K562 (cell line): ENCODE measurements at regions not wholly inside any gene's neighbourhood (a gene's known extent, or its start where the extent isn't known, plus 50 kb on each side); places are given as distances from the start of the nearest gene placed in this dataset.

Experiments
- ATAC-seq: fragments of 200-7000 bp; cut with Tn5 transposase; 3 replicates; pipeline ENCODE4 v1.9.1; 2020; ENCODE audit warnings: moderate library complexity
- BruUV-seq: library from RNA; stranded (reverse); fragments of 400-500 nt; replicated peaks from 2 replicates; lab custom pipeline; 2021; lab: Mats Ljungman, UMichigan
- CTCF ChIA-PET: fragments of 300-600 bp; formaldehyde crosslinking; extraction: SDS; loops from one replicate; lab custom pipeline; 2021; ENCODE audit warnings: low intra/inter-chr PET ratio; lab: Yijun Ruan, JAX
- POLR2A ChIA-PET: fragments of 300-600, 350-650 bp; sonication (Branson Sonifier 250); formaldehyde crosslinking; extraction: SDS; loops from one replicate; lab custom pipeline; 2021; ENCODE audit warnings: antibody characterized with exemption, inconsistent platforms; lab: Yijun Ruan, JAX
- DNase-seq, 4 experiments: peaks; one replicate each; pipeline versions ENCODE4 v3.0.0 to v3.0.0-alpha.2; 2011 to 2018; ENCODE audit warnings: low spot score in 3 of 4, mixed read lengths in 3 of 4; ENCODE audit errors: extremely low read depth in 1 of 4
- FAIRE-seq: peaks from 2 replicates; lab custom pipeline; 2011; peaks lifted over from hg19 to GRCh38; lab: Jason Lieb, UNC
- H2AFZ ChIP-seq: 2 replicates; pipeline ENCODE4 v1.6.0; 2011; ENCODE audit warnings: low read depth, low read length, control low read depth, inconsistent platforms
- H3K27ac ChIP-seq: fragments of 200-600 bp; 3 replicates; pipeline ENCODE4 v1.8.0; 2011; ENCODE audit warnings: low read depth, mild to moderate bottlenecking, control low read depth, inconsistent platforms, low read length, moderate library complexity, mixed read lengths; ENCODE audit errors: extremely low read depth
- H3K27me3 ChIP-seq, 2 experiments: fragments of 300-600 bp in 1 of 2; 2 replicates in 1 of 2; 3 replicates in 1 of 2; pipeline versions ENCODE4 v1.6.0 to v1.8.0; 2011; ENCODE audit warnings: inconsistent platforms in 2 of 2, low read length in 2 of 2, mild to moderate bottlenecking in 1 of 2, mixed read lengths in 1 of 2, moderate library complexity in 1 of 2; ENCODE audit not compliant: control insufficient read depth in 2 of 2, insufficient read depth in 2 of 2
- H3K36me3 ChIP-seq: fragments of 300-600 bp; 3 replicates; pipeline ENCODE4 v1.8.0; 2011; ENCODE audit warnings: mild to moderate bottlenecking, low read length, inconsistent platforms; ENCODE audit not compliant: control insufficient read depth, insufficient read depth
- H3K4me1 ChIP-seq, 2 experiments: fragments of 200-600 bp in 1 of 2; replicated peaks in 1 of 2; 2 replicates in 1 of 2; 3 replicates in 1 of 2; pipeline versions ENCODE4 v1.5.1 to v1.8.0; 2011; ENCODE audit warnings: inconsistent platforms in 2 of 2, low read length in 2 of 2, mild to moderate bottlenecking in 1 of 2, mixed read lengths in 1 of 2, moderate library complexity in 1 of 2; ENCODE audit not compliant: control insufficient read depth in 2 of 2, insufficient read depth in 2 of 2
- H3K4me2 ChIP-seq: 2 replicates; pipeline ENCODE4 v1.6.1; 2011; ENCODE audit warnings: low read length, control low read depth, inconsistent platforms, mixed read lengths; ENCODE audit not compliant: insufficient read depth
- H3K4me3 ChIP-seq: fragments of 200-600 bp; sonication (generic), shearing (Covaris generic); 2 replicates; pipeline ENCODE4 v1.5.1; 2016; ENCODE audit warnings: control low read depth, inconsistent platforms
- H3K79me2 ChIP-seq: fragments of 200-600 bp; 3 replicates; pipeline ENCODE4 v1.8.0; 2011; ENCODE audit warnings: low read length, inconsistent platforms; ENCODE audit not compliant: control insufficient read depth, insufficient read depth
- H3K9ac ChIP-seq, 2 experiments: 2 replicates each; pipeline versions ENCODE4 v1.6.0 to v1.6.1; 2011; ENCODE audit warnings: low read depth in 2 of 2, low read length in 2 of 2, control low read depth in 1 of 2, inconsistent platforms in 1 of 2, mild to moderate bottlenecking in 1 of 2, mixed read lengths in 1 of 2; ENCODE audit not compliant: insufficient read depth in 1 of 2
- H3K9me1 ChIP-seq: one replicate; pipeline ENCODE4 v1.6.0; 2011; ENCODE audit warnings: inconsistent platforms, mild to moderate bottlenecking, low read length, moderate library complexity; ENCODE audit not compliant: control insufficient read depth, insufficient read depth
- H3K9me3 ChIP-seq: replicated peaks from 2 replicates; pipeline ENCODE4 v1.5.1; 2011; ENCODE audit warnings: low read depth, low read length, inconsistent platforms; ENCODE audit not compliant: control insufficient read depth, insufficient read depth
- H4K20me1 ChIP-seq: replicated peaks from 2 replicates; pipeline ENCODE4 v1.6.1; 2011; ENCODE audit warnings: low read length, inconsistent platforms, mixed read lengths; ENCODE audit not compliant: control insufficient read depth, insufficient read depth
- CBX5 ChIP-seq: IDR thresholded peaks from 2 replicates; pipeline ENCODE4 v1.6.1; 2014; ENCODE audit warnings: low read depth, borderline replicate concordance
- DEAF1 ChIP-seq: fragments of 450-650 bp; formaldehyde crosslinking; IDR thresholded peaks from 2 replicates; pipeline ENCODE4 v1.4.0; 2020; ENCODE audit warnings: mild to moderate bottlenecking, moderate library complexity
- E4F1 ChIP-seq: fragments of 250-450 bp; sonication (Bioruptor Pico); IDR thresholded peaks from 2 replicates; pipeline ENCODE4 v1.5.0; 2021; ENCODE audit warnings: mild to moderate bottlenecking, borderline replicate concordance
- LCOR ChIP-seq: sonication (generic); formaldehyde crosslinking; IDR thresholded peaks from 2 replicates; pipeline ENCODE4 v1.8.0; 2022; ENCODE audit warnings: mild to moderate bottlenecking, missing genetic modification reagents
- POLR2H ChIP-seq: IDR thresholded peaks from 2 replicates; pipeline ENCODE4 v1.6.1; 2016; ENCODE audit warnings: missing genetic modification characterization, low read depth, mild to moderate bottlenecking, control low read depth, missing compliant biosample characterization, moderate library complexity
- PRMT5 ChIP-seq: sonication (generic); formaldehyde crosslinking; IDR thresholded peaks from 2 replicates; pipeline ENCODE4 v1.5.0; 2020; ENCODE audit warnings: missing genetic modification reagents
- SNIP1 ChIP-seq: fragments of 450-650 bp; IDR thresholded peaks from 2 replicates; pipeline ENCODE4 v1.7.1; 2017; ENCODE audit warnings: low read depth, mild to moderate bottlenecking
- TAF7 ChIP-seq: fragments of 450-650 bp; IDR thresholded peaks from 2 replicates; pipeline ENCODE4 v1.6.1; 2016; ENCODE audit warnings: missing genetic modification characterization, missing compliant biosample characterization
- ZNF518B ChIP-seq: fragments of 250-450 bp; sonication (Bioruptor Pico); IDR thresholded peaks from 2 replicates; pipeline ENCODE4 v1.5.0; 2021; ENCODE audit warnings: mild to moderate bottlenecking, moderate library complexity
- WGBS: fragments of 100-300 bp; shearing (Covaris generic); methylation state at CpG from one replicate; pipeline ENCODE4 v1.1.6; 2016; ENCODE audit warnings: low coverage, mixed read lengths; ENCODE audit not compliant: insufficient coverage; ENCODE audit errors: missing lambda C conversion rate; 5-methylcytosine and 5-hydroxymethylcytosine counted together
- in situ Hi-C: fragments of 300-500 bp; cut with MboI; formaldehyde crosslinking; loops from 4 replicates; pipeline ENCODE4 v1.15.0; 2018; ENCODE audit warnings: inconsistent platforms, mixed read lengths
- intact Hi-C: fragments of 100-400 bp; cut with micrococcal nuclease; formaldehyde crosslinking; loops from 2 replicates; pipeline ENCODE4 v1.14.2; 2022

GRCh38 chr17:79490530-79490929, 120.3 kb downstream of the RBFOX3 start:
- H3K9me3 ChIP-seq: no peaks in the 10 kb centered on the region
- ATAC-seq: no peak
- H3K9me1 ChIP-seq: no peaks in the 10 kb centered on the region
- no peaks in the 10 kb centered on the region; a peak in 1 of 5 replicates for H3K4me1 ChIP-seq
- H3K27me3 ChIP-seq: peaks cover 0 to 37% of the 10 kb centered on the region in 2 experiments; a peak in 3 of 5 replicates
- DNase-seq: no peak
- no peak for FAIRE-seq
- H3K79me2 ChIP-seq: no peaks in the 10 kb centered on the region
- no peak overlapping the region for H3K27ac ChIP-seq
- H3K9ac ChIP-seq: no peak overlapping the region
- in situ Hi-C loops (no loop called here), intact Hi-C loops (no loop called here)
- 0% methylated on average over 1 of the region's 1 CpG for WGBS
- no peak for TF ChIP-seq CBX5
- no peak for TF ChIP-seq ZNF518B (CRISPR knock-in tag)
- no peak for TF ChIP-seq SNIP1
- no peak for TF ChIP-seq DEAF1
- TF ChIP-seq POLR2H (tag): no peak
- no peak for TF ChIP-seq PRMT5 (CRISPR knock-in tag)
- TF ChIP-seq E4F1 (CRISPR knock-in tag): no peak
- TF ChIP-seq TAF7 (tag): no peak
- TF ChIP-seq LCOR: no peak
- H3K4me2 ChIP-seq: no peak overlapping the region
- POLR2A ChIA-PET: interaction anchor here (1.1 kb wide), 1 partner anchor 13 kb away, joined by 5 read pairs; no protein-coding TSS in a partner anchor
- BruUV-seq: no TSS peak
- peaks cover 4% of the 10 kb centered on the region; the same call in 1 of the 2 replicates for H4K20me1 ChIP-seq
- no peaks in the 10 kb centered on the region for H3K36me3 ChIP-seq
- H3K4me3 ChIP-seq: no peak overlapping the region
- no peak overlapping the region for H2AFZ ChIP-seq
- CTCF ChIA-PET: no interaction called here
